Activated CD4-positive, alpha-beta T cell treated with anti-CD3 and anti-CD28 coated beads, Interleukin-2, amount 50 U/mL, for 16 hours (primary cell): ENCODE measurements at regions not wholly inside any gene's neighbourhood (a gene's known extent, or its start where the extent isn't known, plus 50 kb on each side); places are given as distances from the start of the nearest gene placed in this dataset.
A peak's percentile ranks its signal among the peaks of the same experiment; 100 is the strongest.
"Not testable (repeated sequence)": the region's sequence is repeated elsewhere in the genome, so short reads cannot be mapped to it uniquely, and the experiment has no call there.

Source experiments
- DNase-seq: peaks from one replicate; pipeline ENCODE4 v3.0.0-alpha.2; 2020

- DNase-seq, result no peak
These were observed 610.2 kb downstream of the UBE2NL start for GRCh38 chrX:144494074-144494473.

GRCh38 chrX:144531877-144532276 is 648.0 kb downstream of the UBE2NL start:
- DNase-seq, result no peak

GRCh38 chrX:144566592-144566991 is 680.7 kb upstream of the SPANXN1 start:
- peak; percentile 0 for DNase-seq

- no peak for DNase-seq
These were observed 660.5 kb upstream of the SPANXN1 start for GRCh38 chrX:144586756-144587155.

GRCh38 chrX:144592036-144592435 is 655.3 kb upstream of the SPANXN1 start:
- DNase-seq, result no peak

- DNase-seq, result no peak
These were observed 646.3 kb upstream of the SPANXN1 start for GRCh38 chrX:144601010-144601409.

- DNase-seq, result no peak
These were observed 635.2 kb upstream of the SPANXN1 start for GRCh38 chrX:144612076-144612475.

GRCh38 chrX:144616317-144616716 is 631.0 kb upstream of the SPANXN1 start:
- DNase-seq, result no peak

- DNase-seq, result no peak
These were observed 619.4 kb upstream of the SPANXN1 start for GRCh38 chrX:144627947-144628346.

- not testable (repeated sequence) for DNase-seq
These were observed 612.9 kb upstream of the SPANXN1 start for GRCh38 chrX:144634451-144634850.

GRCh38 chrX:144637731-144638130 is 609.6 kb upstream of the SPANXN1 start:
- no peak for DNase-seq

GRCh38 chrX:144648788-144649187 is 598.5 kb upstream of the SPANXN1 start:
- no peak for DNase-seq

- DNase-seq, result no peak
These were observed 565.8 kb upstream of the SPANXN1 start for GRCh38 chrX:144681501-144681900.

- DNase-seq, result no peak
These were observed 564.1 kb upstream of the SPANXN1 start for GRCh38 chrX:144683247-144683646.

- DNase-seq, result no peak
These were observed 537.5 kb upstream of the SPANXN1 start for GRCh38 chrX:144709841-144710240.

- DNase-seq, result no peak
These were observed 532.0 kb upstream of the SPANXN1 start for GRCh38 chrX:144715337-144715736.

- DNase-seq, result no peak
These were observed 531.1 kb upstream of the SPANXN1 start for GRCh38 chrX:144716187-144716586.

- DNase-seq, result no peak
These were observed 529.6 kb upstream of the SPANXN1 start for GRCh38 chrX:144717682-144718081.

GRCh38 chrX:144722307-144722706 is 525.0 kb upstream of the SPANXN1 start:
- no peak for DNase-seq

- DNase-seq, result no peak
These were observed 516.8 kb upstream of the SPANXN1 start for GRCh38 chrX:144730471-144730870.

GRCh38 chrX:144732588-144732987 is 514.7 kb upstream of the SPANXN1 start:
- no peak for DNase-seq

GRCh38 chrX:144738246-144738645 is 509.1 kb upstream of the SPANXN1 start:
- no peak for DNase-seq

GRCh38 chrX:144768540-144768939 is 478.8 kb upstream of the SPANXN1 start:
- no peak for DNase-seq

- DNase-seq, result not testable (repeated sequence)
These were observed 463.8 kb upstream of the SPANXN1 start for GRCh38 chrX:144783528-144783927.

GRCh38 chrX:144790148-144790547 is 457.2 kb upstream of the SPANXN1 start:
- no peak for DNase-seq

- no peak for DNase-seq
These were observed 456.0 kb upstream of the SPANXN1 start for GRCh38 chrX:144791298-144791697.
